ENCODE measurements at regions not wholly inside any gene's neighbourhood (a gene's known extent, or its start where the extent isn't known, plus 50 kb on each side); places are given as distances from the start of the nearest gene placed in this dataset.
A peak's percentile ranks its signal among the peaks of the same experiment; 100 is the strongest.
"Not testable (repeated sequence)": the region's sequence is repeated elsewhere in the genome, so short reads cannot be mapped to it uniquely, and the experiment has no call there.

DNA sequence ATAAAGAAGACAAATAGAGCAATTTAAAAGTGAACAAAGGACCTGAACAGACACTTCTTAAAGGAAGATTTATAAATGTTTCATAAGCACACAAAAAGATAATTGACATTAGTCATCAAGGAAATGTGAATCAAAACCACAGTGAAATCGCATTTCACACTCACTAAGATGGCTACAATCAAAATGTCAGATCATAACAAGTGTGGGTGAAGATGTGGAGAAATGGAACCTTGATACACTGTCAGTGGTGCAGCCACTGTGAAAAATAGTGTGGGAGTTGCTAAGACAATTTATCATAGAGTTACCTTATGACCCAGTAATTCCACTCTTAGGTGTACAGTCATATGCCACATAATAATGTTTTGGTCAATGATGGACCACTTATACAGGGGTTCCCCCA, 54.5 kb upstream of the HTR4 start:
- DNase-seq: no peak

DNA sequence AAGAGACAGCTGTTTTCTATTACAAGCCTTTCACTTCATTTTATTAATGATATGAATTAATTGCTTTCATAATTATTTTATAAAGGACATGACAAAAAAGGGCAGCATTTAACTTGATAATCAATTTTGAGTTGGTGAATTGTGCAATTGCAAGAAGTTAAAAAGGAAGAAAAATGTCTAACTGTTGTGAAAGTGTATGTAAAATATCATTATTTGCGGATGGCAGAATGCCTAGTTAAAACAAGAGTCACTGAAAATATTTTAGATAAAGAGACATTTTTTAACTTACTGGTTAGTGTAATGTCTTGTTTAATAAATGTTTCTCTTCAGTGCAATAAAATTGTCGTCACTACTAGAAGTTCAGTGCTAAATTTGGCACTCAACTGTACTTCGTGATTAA, 57.6 kb upstream of the HTR4 start:
- no peak for DNase-seq

DNA sequence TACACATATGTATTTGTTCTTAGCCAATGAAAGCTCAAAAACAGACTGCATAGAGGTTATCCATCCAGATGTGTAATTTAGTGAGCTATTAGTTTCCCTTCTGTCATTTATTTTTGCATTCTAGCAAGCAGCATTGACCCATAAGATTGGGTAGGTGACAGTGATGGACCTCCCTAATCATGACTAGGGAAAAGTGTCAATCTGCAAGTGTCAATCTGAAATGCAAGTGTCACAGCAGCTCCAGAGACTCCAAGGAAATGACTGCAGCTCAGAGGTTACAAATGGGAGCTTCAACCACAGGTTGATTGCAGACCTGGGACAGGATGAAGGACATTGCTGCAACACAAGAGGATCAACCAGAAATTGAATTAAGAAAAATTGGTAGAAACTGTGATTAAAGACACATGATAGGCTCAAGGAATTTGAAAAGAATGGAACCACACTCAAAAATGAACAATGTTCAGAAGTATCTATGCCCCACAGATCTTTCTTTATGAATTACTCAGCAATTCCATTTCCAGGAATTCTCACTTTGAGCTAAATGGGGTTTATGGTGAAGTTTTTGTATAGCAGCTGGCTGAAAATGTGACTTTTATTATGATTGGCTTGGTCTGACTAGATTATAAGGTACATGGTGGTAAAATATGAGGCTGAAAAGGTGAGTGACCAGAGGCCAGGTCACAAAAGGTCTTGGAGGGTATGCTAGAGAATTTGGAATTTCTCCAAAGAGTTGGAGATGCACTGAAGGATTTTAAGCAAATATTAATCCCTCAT, 59.6 kb upstream of the HTR4 start:
- no peak for DNase-seq

DNA sequence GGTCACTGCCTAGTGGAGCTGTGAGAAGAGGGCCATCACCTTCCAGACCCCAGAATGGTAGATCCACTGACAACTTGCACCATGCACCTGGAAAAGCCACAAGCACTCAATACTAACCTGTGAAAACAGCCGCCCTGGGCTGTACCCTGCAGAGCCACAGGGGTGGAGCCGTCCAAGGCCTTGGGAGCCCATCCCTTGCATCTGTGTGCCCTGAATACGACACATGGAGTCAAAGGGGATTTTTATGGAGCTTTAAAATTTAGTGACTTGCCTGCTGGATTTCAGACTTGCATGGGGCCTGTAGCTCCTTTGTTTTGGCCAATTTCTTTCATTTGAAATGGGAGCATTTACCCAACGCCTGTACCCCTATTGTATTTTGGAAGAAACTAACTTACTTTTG, 62.4 kb upstream of the HTR4 start:
- DNase-seq: no peak

DNA sequence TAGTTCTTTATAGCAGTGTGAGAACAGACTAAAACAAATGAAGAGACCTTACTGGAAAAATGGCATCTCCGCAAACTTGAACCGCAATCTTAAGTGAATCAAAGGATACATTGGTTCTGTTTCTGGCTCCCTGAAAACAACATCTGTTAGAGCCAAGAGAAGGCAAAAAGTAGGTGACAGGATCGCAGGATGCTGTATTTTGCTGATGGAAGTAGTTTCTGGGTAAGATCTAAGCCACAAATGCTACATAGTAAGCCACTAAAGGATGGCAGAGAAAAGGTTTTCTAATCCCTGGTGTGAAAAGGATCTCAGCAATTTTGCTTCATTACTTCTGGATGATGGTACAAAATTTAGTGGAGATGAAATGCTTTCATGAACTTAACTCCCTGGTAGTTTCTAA, 63.3 kb upstream of the HTR4 start:
- DNase-seq: no peak

DNA sequence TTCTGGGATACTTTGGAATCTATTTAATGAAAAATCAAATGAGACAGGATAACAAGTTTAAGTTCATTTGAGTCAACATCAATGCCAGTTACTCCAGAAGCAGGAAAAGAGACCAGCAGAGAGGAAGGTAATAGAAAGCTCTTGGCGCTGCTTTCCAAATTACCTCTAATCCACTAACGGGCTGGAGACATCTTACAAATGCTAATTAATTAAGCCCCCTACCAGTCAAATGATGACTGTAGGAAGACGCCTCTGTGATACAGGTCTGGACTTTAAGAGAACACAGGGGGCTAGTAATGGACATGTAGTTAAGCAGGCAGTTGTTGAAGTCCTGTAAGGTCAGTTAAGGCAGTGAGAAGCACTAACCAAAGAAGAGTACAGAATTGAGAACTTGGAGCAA, 65.3 kb upstream of the HTR4 start:
- no peak for DNase-seq

DNA sequence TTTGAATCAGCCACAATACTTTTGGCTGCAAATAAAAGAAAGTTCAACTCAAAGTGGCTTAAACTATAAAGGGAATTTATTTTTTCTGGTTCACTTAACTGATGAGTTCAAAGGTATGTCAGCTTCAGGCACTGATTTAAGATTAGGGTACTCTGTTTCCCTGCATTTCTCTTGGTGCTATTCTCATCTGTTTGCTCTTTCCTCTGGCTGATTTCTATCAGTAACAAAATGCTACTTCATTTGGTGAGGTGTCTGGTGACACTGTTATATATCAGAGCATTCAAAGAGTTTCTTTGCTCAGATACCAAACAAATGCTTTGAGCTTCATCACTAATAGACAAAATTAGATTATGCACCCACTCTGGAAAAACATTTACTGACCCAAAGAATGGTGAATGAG, 65.9 kb upstream of the HTR4 start:
- no peak for DNase-seq

DNA sequence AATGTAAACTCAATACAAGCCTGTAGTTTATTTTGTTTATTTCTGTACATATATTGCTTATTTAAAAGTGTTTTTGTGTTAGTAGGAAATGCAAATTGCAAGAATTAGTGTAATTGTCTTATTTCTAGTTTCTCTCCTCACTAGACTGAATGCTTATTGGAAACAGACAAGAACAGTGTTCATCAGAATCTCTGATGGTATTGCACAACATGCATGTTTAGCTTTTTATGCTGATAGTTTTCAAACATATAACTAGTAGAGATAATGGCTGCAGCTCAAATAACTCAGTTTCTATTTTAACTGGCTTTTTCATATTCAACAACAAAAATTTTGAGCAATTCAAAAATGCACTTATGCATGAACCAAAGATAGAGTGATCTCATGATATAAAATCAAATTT, 68.8 kb upstream of the HTR4 start:
- no peak for DNase-seq

DNA sequence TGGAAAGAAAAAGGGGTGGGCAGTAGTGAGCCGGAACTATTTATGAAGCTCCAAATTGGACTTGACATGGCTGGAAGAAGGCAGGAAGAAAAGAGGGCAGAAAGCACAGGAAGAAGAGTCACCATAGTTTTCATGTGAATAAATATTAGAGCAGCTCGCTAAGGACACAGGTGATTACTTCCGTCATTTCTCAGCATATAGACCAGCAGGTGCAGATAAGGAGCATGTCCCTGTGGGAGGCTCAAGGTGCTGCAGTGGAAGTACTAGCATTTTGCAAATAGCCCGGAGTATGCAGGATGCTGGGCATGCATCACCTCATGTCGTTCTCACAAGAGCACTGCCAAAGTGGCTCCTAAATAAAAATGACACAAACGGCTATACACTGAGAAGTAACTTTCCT, 71.3 kb upstream of the HTR4 start:
- no peak for DNase-seq

DNA sequence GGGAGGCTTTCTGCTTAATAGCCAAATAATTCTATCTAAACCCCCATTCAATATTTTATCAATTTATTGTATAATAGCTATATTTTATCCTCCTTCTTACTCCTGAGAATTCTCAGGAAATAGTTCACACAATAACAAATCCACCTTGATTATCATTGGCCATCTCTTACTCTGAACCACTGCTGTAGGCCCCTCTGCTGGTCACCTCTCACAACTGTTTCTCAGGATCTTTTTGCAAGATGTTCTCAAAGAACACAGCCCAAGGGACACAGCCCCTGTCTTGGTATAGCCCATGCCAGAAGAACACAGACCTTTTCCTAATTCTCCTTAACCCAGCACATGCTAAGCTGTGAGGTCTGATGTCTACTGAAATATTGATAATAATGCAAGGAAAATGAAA, 74.9 kb upstream of the HTR4 start:
- DNase-seq: no peak

DNA sequence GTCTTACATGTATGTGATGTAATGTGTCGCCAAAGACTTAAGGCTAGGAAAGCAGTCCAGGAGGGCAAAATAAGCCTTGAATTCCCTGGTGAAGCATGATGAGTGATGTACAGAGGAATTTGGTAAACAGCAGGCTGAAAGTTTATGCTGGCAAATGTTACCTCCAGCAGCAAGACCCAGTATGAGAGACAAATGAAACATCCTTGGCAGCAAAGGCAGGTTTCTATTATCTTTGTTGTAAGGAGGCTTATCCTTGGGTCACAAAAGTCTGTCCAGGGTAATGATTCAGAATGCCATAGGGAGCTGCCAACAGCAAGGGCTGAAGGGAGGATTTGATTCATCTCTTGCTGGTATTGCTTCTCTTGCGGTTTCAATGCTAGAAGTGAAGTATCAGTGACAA, 75.9 kb upstream of the HTR4 start:
- DNase-seq: no peak

DNA sequence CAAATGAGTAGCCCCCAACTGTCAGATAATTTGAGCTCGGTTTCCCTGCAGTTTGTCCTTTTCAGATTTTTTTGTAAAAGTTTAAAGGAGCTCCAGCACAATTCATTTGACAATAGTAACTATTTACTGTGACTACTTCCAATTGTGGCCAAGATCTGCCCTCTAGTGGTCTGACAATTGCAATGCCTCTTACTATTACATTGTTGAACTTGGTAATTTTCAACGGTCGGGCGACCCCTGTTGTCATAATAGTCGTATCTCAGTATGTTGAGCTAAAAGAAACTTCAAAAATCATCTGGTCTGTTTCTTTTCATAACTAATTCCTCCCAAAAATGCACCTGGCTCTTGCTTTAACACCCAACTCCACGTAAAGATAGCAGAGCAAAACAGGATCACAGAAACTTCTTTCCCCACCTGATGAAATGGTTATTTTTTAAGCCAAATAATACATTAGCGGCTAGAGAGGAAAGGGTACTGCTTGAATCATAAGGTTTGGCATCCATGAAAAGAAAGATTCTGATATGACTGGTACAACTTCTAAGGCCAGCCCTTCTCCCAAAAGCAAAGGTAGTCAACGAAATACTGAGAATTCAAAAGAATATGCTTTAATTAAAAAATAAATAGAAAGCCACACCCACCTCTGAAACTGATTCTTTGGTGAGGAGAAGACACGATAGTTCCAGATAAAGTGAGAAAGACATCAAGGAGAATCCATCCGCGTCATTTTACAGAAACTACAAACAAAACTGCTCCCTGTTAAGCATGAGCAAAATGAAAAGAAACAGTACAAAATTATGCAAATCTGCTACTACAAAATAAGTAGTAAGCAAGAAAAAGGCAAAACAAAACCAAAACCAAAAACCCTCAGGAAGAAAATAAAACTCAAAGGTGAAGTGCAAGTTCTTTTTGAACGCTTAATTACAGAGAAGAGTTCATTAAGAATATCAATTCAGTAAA, 76.9 kb upstream of the HTR4 start:
- peak in 1 of 2 experiments; percentile 6 for DNase-seq

DNA sequence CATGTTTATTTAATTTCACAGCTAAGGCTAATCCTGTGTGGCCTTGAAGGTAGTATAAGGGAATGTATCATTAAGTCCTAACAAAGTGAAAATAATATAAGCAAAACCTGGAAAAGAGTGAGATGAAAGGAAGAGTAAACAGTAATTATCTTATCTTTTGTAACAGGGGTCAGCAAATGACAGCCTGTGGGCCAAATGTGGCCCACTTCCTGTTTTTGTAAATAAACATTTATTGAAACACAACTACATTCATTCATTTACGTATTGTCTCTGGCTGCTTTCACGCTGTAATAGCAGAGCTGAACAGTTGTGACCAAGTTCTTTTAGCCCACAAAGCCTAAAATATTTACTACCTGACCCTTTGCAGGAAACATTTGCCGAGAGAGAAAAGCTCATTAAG, 78.4 kb upstream of the HTR4 start:
- no peak for DNase-seq

DNA sequence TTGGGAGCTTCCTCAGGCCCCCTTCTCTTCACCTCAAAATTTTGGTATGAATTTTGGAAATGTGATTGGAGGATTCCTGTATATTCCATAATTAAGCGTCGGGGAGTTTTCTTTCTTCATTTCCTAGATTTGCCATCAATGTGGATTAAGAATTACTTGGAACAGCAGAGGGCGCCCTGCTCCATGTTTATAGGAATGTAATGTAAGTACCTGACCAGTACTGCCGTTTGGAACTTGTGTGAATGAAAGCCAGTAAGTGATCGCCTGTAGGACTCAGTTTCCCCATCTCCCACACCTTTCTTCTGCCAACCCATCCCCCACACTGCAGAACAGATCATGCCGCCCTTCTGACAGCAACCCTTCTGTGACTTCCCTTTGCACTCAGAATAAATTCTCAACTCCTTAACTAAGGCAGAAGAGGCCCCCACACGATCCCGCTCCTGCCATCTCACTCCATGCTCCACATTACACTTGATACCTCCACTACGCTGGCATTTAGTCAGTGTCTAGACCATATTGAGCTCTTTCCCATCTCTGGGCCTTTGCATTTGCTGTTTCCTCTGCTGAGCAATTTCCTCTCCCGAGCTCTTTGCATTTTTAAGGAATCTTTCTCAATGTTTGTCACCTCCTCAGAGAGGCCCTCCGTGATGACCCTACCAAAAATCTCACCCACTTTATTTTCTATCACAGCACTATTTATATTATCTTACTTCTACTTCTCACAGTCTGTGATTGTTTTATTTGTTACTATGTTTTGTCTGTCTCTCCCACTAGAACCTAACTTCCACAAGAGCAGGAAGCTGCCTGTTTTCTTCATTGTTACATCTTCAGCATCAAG, 79.5 kb upstream of the HTR4 start:
- peak in 1 of 2 experiments; percentile 39 for DNase-seq

DNA sequence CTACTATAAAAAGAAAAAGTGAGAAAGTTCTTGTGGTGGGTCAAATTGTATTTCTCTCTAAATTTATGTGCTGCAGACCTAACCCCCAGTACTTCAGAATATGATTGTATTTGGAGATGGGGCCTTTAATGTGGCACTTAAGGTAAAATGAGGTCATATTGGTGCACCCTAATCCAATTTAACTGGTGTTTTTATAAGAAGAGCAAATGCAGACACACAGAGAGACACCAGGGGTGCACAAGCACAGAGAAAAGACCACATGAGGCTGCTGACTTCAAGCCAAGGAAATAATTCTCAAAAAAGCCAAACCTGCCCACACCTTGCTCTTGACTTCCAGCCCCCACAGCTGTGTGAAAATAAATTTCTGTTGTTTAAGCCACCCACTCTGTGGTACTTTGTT, 80.2 kb upstream of the HTR4 start:
- DNase-seq: no peak

DNA sequence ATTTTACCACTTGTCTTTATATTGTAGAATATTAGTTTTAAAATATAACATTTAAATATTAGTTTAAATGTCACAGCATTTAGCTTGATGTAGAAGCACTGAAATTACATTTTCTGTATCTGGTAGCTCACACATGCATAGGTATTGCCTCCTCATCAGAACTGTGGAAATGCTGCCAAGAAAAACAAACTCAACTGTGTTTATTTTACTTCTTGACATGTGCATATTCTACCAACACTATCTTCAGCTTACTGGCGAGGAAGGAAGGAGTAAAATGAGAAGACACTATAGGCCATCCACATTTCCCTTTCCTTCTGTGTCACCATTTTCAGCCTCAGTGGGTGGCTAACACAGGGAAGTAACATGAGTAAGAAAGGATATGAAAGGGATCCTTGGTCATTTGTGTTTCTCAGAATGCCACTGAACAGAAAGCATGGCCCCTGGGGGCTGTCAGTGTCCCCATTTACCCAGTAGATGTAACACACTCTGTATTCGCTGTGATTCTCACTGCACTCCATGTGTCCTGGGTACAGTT, 81.0 kb upstream of the HTR4 start:
- DNase-seq: no peak

DNA sequence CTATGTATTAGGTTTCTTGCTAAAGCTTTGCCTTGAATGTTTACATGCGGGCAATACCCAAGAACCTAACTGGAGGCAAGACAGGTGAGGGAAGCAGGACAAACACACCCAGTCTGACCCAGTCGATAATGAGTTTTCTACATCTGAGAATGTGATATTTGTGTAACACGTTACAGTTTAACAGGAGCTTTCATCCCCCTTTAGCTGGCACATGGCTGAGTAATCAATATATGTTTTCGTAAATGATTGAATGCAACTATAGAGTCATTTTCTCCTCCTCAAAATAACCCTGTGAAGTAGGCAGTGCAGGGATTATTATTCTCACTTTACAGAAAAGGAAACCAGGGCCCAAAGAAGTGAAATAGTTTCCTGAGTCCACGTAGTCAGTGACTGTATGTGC, 84.7 kb upstream of the HTR4 start:
- DNase-seq: no peak

DNA sequence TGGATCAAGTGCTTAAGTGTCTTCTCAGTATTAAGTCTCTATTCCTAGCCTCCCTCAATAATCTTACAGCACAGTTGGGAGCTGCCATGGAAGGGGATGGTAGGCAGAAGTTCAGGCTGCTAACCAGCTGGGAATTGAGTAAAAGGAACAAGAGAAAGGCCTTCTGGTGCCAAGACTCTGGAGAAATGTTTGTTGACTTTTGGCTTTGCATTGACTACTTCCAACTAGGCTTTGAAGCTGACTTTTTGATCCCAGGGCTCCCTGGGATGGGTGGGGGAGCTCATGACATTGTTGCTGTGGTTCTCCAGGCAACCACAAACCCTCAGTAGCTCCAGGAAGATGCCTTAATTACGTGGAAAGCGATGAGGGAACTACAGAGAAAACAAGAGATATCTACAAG, 85.2 kb upstream of the HTR4 start:
- DNase-seq: no peak

DNA sequence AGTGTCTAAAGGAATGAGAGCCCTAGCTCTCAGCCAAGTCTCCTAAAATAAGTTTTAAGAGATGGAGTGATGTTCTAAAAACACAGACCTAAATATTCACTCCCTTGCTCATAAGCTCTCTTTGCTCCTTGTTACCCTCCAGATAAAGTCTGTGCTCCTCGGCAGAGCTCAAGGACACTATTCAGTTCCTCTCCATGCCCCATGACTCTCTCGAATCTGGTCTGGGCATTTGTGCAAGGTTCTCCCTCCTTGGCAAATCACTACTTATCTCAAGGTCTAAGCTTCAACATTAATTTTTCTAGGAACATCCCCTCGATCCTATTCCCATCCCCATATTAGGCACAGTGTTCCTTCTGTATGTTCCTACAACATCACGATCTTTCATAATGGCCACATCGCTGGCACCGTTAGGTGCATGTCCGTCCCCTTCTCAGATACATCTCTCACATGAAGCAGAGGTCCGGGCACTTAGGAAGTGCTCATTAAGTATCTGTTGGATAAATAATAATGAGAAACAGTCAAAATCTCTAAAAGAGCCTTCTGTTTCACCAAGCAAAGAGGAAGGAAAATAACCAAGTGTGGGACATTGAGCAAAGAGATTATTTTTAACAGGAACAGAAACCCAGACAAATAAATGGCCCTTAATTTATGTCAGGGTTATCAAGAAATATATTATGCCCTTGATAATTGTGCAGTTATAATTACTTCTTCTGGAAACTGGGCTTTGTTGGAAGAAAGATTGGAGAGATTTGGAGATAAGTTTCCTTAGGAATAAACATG, 85.9 kb upstream of the HTR4 start:
- no peak for DNase-seq

DNA sequence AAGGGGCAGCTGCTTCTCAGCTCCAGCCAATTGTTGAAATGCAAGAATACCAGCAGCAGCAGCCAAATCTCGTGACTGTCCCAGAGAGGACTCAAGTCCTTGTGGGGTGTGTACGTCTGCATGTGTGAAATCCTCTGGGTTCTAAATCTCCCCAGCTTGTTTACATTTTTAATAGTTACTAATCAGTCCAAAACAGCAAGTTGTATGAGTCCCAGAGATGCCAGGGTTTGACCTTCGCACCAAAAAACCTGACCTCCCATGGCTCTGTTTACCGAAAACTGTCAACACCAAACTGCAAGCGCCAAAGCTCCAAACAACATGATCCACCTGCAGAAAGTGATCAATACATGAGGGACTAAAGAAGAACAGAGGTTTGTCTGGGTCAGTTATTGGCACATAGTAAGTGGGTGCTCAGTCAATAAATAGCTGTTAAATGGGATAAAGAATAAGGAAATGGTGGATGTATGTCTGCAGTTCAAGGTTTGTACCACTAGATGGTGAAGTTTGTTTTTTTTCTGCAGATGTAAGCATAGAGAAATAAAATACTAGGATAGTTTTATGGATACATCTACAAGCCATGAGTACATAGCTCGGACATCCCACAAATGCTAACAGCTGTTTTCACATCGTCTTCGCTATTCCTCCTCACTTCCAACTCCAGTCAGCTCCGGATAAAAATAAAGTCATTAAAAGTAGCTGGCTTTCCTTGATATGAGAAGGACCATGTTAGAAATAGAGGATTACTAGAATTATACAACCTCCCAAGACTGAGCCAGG, 85.3 kb upstream of the ADRB2 start:
- no peak for DNase-seq

DNA sequence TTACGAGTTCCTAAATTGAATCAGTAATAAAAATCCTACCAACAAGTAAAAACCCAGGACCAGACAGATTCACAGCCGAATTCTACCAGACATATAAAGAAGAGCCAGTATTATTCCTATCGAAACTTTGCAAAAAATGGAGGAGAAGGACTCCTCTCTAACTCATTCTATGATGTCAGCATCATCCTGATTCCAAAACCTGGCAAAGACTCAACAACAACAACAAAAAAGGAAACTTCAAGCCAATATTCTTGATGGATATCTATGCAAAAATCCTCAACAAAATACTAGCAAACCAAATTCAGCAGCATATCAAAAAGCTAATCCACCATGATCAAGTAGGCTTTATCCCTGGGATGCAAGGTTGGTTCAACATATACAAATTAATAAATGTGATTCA, 84.6 kb upstream of the ADRB2 start:
- DNase-seq: not testable (repeated sequence)

Data from cerebellar nuclear complex (tissue), 1 donor.